Glomerular visceral epithelial cell (primary cell): ENCODE measurements at regions not wholly inside any gene's neighbourhood (a gene's known extent, or its start where the extent isn't known, plus 50 kb on each side); places are given as distances from the start of the nearest gene placed in this dataset.
"Not testable (repeated sequence)": the region's sequence is repeated elsewhere in the genome, so short reads cannot be mapped to it uniquely, and the experiment has no call there.

Experiments
- DNase-seq: peaks from one replicate; pipeline ENCODE4 v3.0.0-alpha.2; 2016; ENCODE audit errors: extremely low spot score

- DNase-seq: no peak
Measured at GRCh38 chr2:13597176-13597575, 880.4 kb downstream of the TRIB2 start.

GRCh38 chr2:13601506-13601905, 884.8 kb downstream of the TRIB2 start:
- DNase-seq: no peak

GRCh38 chr2:13604951-13605661, 888.4 kb downstream of the TRIB2 start:
- DNase-seq: no peak

- no peak for DNase-seq
Measured at GRCh38 chr2:13607139-13607538, 890.4 kb downstream of the TRIB2 start.

GRCh38 chr2:13611939-13612338, 895.2 kb downstream of the TRIB2 start:
- DNase-seq: no peak

- DNase-seq: no peak
Measured at GRCh38 chr2:13616059-13616458, 899.3 kb downstream of the TRIB2 start.

- no peak for DNase-seq
Measured at GRCh38 chr2:13616616-13617015, 899.9 kb downstream of the TRIB2 start.

- DNase-seq: no peak
Measured at GRCh38 chr2:13628122-13628521, 911.4 kb downstream of the TRIB2 start.

- DNase-seq: no peak
Measured at GRCh38 chr2:13638181-13638580, 921.4 kb downstream of the TRIB2 start.

- no peak for DNase-seq
Measured at GRCh38 chr2:13649918-13650317, 933.2 kb downstream of the TRIB2 start.

- no peak for DNase-seq
Measured at GRCh38 chr2:13650586-13651180, 933.9 kb downstream of the TRIB2 start.

GRCh38 chr2:13651684-13652131, 935.0 kb downstream of the TRIB2 start:
- DNase-seq: no peak

GRCh38 chr2:13652531-13653313, 936.0 kb downstream of the TRIB2 start:
- DNase-seq: no peak

GRCh38 chr2:13654416-13654815, 937.7 kb downstream of the TRIB2 start:
- DNase-seq: no peak

GRCh38 chr2:13660231-13660630, 943.5 kb downstream of the TRIB2 start:
- no peak for DNase-seq

GRCh38 chr2:13662055-13662454, 945.3 kb downstream of the TRIB2 start:
- no peak for DNase-seq

GRCh38 chr2:13666582-13667414, 950.1 kb downstream of the TRIB2 start:
- DNase-seq: no peak

- DNase-seq: no peak
Measured at GRCh38 chr2:13667415-13667757, 950.6 kb downstream of the TRIB2 start.

GRCh38 chr2:13669607-13670006, 952.9 kb downstream of the TRIB2 start:
- no peak for DNase-seq

- not testable (repeated sequence) for DNase-seq
Measured at GRCh38 chr2:13673821-13674220, 957.1 kb downstream of the TRIB2 start.

- no peak for DNase-seq
Measured at GRCh38 chr2:13676269-13676668, 956.2 kb upstream of the LRATD1 start.

GRCh38 chr2:13681936-13682335, 950.6 kb upstream of the LRATD1 start:
- DNase-seq: no peak
